Stimulated activated CD4-positive, alpha-beta T cell treated with anti-CD3 and anti-CD28 coated beads, Interleukin-2, amount 100 ng/mL, for 24 hours (primary cell): ENCODE measurements at regions not wholly inside any gene's neighbourhood (a gene's known extent, or its start where the extent isn't known, plus 50 kb on each side); places are given as distances from the start of the nearest gene placed in this dataset.
A peak's percentile ranks its signal among the peaks of the same experiment; 100 is the strongest.

Source experiments
- DNase-seq, 2 donors: peaks; one replicate each; pipeline ENCODE4 v3.0.0-alpha.2; 2020

DNA sequence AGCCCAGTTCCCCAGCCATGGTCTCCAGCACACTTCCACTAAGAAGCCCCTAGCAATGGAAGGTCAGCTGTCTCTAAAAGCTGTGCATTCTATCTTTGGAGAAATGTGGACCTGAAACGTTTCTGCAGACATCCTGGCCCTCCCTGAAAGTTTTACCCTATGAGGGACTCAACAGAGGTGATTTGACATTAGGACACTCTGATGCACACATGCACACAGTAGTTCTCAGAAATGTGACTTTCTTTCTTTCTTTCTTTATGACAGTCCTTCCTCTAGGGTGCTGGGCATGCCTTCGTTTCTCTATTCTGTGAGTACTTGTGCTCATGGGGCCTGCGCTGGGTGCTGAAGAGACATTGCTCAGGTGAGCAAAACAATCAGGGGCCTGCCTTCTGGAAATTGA, 857.3 kb downstream of the RNF144A start:
- DNase-seq = peak in 1 of 2 donors; percentile 10

GRCh38 chr2:7777668-7778067, 860.5 kb downstream of the RNF144A start:
- no peak for DNase-seq

- DNase-seq = no peak
Observed at GRCh38 chr2:7780321-7780720, 863.1 kb downstream of the RNF144A start.

- DNase-seq = no peak
Observed at GRCh38 chr2:7785700-7786099, 868.5 kb downstream of the RNF144A start.

- DNase-seq = no peak
Observed at GRCh38 chr2:7788736-7789135, 871.5 kb downstream of the RNF144A start.

DNA sequence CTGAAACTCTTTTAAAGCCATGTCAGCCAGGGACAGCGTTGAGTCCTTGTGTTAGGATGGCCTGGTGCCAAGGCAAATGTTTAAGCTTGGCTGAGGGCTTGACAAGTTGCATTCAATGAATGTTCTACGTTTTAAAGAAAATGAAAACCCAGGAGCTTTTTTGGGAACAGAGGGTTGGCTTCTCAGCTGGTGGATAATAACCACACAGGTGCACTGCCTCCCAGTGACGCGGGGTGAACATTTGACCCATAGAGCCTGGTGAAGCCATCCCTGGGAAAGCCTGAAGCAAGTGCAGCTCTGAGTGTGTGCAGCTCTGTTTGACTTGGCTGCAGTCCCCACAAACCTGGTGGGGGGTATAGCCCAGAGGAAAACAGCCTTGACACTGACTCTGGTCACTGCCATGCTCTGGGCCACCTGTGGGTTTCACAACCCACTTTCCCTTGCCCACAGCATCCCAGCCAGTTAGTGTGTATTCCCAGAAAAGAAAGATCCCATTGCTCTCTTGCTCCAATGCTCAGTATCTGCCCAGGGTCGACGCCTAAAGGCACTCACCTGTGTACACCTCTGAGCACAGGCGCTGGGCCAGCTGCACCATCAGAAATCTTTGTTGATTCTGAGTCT, 874.9 kb downstream of the RNF144A start:
- DNase-seq = no peak

- no peak for DNase-seq
Observed at GRCh38 chr2:7795778-7796563, 878.8 kb downstream of the RNF144A start.

- no peak for DNase-seq
Observed at GRCh38 chr2:7800031-7800430, 881.8 kb upstream of the ID2 start.

- no peak for DNase-seq
Observed at GRCh38 chr2:7801212-7801611, 880.6 kb upstream of the ID2 start.

DNA sequence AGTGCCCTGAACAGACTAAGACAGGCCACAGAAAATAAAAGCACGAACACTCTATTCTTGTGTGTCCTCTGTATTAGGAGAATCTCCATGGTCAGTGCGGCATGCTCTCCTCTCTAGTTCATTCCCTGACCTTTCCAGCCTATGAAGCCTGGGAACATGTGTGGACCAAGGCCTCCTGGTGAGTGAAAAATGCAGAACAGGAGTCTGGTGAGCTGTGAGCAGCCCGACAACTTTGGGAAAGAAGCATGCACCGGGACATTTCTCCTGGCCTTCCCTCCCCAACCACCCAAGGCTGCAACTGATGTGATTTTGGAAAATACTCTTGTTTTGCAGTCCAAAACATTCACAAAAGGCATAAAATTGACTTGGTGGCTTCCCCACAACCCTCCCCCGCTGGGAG, 878.3 kb upstream of the ID2 start:
- no peak for DNase-seq

GRCh38 chr2:7809640-7810039, 872.2 kb upstream of the ID2 start:
- no peak for DNase-seq

- no peak for DNase-seq
Observed at GRCh38 chr2:7811073-7811472, 870.8 kb upstream of the ID2 start.

DNA sequence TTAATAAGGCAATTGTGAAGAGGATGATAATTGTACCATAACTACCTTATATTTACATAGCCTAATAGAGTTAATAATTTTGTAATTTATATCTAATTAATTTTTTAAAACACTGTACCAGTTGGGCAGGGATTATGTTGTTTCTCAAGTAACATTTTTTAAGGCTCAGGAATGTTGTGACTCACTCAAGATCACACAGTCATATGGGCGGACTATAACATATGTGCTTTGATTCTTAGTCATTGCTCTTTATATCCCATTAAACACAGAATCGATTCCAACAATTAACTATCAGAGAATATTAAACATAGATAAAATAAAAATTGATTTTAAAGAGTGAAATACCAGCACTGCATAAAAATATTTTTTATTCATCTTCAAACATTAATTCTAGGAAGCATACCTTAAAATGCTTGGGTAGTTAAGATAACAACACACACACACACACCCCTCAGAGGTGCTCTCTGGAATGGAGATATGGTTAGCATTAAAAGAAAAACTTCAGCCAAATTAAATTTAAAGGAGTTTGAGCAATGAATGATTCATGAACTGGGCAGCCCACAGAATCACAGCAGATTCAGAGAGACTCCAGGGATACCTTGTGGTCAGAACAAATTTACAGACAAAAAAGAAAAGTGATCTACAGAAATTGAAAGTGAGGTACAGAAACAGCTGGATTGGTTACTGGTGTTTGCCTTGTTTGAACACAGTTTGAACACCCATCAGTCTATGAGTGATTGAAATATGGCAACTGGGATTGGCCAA, 869.4 kb upstream of the ID2 start:
- DNase-seq = no peak

DNA sequence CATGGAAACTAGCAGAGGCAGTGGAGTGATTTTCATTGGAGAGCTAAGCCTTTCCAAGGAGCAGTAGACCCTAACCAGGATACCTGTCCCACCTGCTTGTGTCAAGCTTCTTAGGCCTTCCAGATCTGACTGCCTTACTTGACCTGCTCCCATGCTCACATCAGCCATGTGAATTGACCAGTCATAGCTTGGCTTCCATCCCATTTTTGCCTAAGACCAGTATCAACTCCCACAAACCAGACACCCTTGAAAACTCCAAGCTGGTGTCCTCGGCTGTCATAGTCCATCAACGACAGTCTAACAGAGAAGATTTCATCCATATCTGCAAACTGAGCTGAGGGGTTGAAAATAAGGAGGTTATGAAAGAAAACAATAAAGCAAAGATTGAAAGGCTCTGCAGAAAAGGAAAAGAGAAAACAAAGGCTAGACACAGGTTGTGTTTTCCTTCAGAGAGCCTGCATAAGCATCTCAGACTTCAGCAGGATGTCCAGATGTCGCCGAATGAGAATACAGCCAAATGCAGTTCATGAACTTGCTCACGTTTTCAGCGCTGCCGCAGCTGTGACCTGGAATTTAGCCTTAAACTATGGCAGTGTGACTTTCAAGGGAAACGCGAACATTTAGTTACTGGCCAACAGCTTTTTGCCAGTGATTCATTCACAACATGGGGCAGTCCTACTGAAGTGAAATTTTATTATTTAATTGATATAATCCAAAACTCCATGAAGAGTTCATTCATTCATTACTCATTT, 868.1 kb upstream of the ID2 start:
- DNase-seq = no peak

GRCh38 chr2:7815726-7816125, 866.1 kb upstream of the ID2 start:
- no peak for DNase-seq

- DNase-seq = no peak
Observed at GRCh38 chr2:7816233-7816632, 865.6 kb upstream of the ID2 start.

DNA sequence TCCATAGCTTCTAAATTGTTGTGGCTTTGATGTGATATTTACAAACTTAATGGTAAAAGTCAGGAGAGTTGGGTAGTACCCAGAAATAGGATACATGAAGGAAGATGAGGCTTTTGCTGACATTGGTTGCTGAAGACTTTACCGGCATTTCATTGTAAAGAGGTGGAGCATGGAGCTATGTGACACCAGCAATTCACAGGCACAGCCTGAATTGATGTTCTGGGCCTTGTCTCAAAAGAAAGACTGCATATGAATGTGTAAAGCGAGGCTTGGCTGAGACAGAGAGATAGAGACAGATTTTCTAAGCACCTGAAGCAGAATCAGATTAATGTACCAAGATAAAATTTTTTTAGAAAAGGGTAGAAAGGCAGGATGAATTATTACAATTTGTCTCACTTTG, 864.9 kb upstream of the ID2 start:
- no peak for DNase-seq

DNA sequence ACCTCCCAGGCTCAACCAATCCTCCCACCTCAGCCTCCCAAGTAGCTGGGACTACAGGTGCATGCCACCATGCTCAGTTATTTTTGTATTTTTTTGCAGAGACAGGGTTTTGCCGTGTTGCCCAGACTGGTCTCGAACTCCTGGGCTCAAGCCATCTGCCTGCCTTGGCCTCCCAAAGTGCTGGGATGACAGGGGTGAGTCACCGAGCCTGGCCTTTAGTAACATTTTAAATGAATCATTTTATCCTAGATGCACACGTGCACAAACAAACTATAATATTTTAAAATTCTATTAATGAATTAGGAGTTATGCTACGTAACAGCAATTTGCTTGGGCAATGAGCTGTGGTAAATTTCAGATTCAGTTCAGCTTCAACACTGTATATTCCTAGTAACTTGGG, 862.5 kb upstream of the ID2 start:
- DNase-seq = no peak

GRCh38 chr2:7819850-7820249, 862.0 kb upstream of the ID2 start:
- no peak for DNase-seq

- DNase-seq = no peak
Observed at GRCh38 chr2:7824211-7824610, 857.6 kb upstream of the ID2 start.

DNA sequence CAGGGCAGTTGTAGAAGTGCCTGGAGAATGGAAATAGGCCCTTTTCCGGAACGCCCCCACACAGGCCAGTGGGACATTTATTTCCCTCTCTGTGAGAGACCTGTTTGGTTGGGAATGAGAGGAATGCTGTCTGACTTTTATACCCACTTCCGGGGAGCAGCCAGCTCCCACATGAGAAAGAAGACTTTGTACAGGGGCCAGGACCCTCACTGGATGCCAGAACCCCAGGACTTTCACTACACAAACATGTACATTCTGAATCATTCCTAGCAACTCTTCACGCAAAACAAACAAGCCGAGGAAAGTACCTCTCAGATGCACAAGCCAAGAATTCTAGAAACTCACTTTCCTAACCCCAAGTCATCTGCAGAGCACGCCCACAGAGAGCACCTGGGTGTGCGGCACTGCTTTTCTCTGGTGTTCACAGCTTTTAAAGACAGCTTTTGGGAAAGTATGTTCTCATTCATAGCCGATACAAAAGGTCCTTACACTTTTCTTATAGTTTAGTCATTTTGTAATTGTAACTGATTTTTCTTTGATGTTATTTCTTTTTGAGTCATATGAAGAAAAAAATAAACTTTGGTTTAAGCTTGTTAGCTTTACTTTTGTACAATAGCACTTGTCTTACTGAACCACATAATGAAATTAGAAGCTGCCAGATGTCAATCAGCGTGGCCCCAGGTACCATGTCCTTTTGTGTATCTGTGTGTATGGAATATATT, 856.1 kb upstream of the ID2 start:
- peak; percentile 60 to 62 for DNase-seq

DNA sequence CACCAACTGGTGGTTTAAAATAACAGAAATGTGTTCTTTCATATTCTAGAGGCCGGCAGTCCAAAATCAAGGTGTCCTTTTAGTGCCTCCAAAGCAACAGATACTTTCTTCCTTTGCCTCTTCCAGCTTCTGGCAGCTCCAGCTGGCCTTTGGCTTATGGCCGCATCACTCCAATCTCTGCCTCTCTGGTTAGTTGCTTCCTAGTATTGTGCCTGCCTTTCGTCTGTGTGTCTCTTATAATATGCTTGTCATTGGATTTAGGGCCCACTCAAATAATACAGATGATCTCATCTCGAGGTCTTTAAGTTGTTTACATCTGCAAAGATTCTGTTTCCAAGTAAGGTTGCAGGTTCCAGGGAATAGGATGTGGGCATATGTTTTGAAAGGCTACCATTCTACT, 855.2 kb upstream of the ID2 start:
- no peak for DNase-seq

GRCh38 chr2:7829241-7829640, 852.6 kb upstream of the ID2 start:
- DNase-seq = no peak
